Upper lobe of left lung (tissue), 4 donors: ENCODE measurements at regions not wholly inside any gene's neighbourhood (a gene's known extent, or its start where the extent isn't known, plus 50 kb on each side); places are given as distances from the start of the nearest gene placed in this dataset.

Experiments
- EP300 ChIP-seq, 4 donors: sonication (generic); formaldehyde crosslinking; IDR thresholded peaks; one replicate each; pipeline ENCODE4 v1.5.1; 2017; ENCODE audit warnings: antibody characterized with exemption in 4 of 4, control low read depth in 2 of 4
- TF ChIP-seq, protein P1 (sequence below), 6 experiments: fragments of 450-650 bp in 4 of 6; fragments of 200-600 bp in 2 of 6; sonication (generic) in 2 of 6; IDR thresholded peaks; one replicate each; pipeline ENCODE4 v1.5.1; 2016 to 2019; ENCODE audit warnings: antibody characterized with exemption in 6 of 6

DNA sequence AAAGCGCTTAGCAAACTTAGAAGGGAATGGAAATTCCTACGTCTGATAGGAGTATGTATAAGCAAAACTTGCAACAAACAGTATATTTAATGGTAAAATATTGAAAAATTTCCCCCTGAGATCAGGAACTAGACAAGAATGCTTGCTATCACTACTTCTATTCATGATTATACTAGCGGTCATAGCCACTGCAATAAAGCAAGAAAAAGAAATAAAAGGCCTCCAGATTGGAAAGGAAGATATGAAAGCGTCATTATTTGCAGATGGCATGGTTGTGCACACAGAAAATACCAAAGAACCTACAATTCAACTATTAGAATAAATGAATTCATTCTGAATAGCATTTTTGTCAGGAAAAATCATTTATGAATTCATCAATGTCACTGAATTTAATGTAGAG, 87.2 kb upstream of the BCOR start:
- no peak for TF ChIP-seq EP300 (IDR thresholded peaks at IDR 0.05)
- TF ChIP-seq, protein P1, sequence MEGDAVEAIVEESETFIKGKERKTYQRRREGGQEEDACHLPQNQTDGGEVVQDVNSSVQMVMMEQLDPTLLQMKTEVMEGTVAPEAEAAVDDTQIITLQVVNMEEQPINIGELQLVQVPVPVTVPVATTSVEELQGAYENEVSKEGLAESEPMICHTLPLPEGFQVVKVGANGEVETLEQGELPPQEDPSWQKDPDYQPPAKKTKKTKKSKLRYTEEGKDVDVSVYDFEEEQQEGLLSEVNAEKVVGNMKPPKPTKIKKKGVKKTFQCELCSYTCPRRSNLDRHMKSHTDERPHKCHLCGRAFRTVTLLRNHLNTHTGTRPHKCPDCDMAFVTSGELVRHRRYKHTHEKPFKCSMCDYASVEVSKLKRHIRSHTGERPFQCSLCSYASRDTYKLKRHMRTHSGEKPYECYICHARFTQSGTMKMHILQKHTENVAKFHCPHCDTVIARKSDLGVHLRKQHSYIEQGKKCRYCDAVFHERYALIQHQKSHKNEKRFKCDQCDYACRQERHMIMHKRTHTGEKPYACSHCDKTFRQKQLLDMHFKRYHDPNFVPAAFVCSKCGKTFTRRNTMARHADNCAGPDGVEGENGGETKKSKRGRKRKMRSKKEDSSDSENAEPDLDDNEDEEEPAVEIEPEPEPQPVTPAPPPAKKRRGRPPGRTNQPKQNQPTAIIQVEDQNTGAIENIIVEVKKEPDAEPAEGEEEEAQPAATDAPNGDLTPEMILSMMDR (IDR thresholded peaks at IDR 0.05): no peak
